ENCODE measurements at regions not wholly inside any gene's neighbourhood (a gene's known extent, or its start where the extent isn't known, plus 50 kb on each side); places are given as distances from the start of the nearest gene placed in this dataset.
A peak's percentile ranks its signal among the peaks of the same experiment; 100 is the strongest.

GRCh38 chr12:115075552-115076170 lies 391.7 kb upstream of the TBX3 start:
- ATAC-seq (no peak), DNase-seq (ENCODE audit: low spot score) (no peak)

GRCh38 chr12:115074617-115075016 lies 390.6 kb upstream of the TBX3 start:
- ATAC-seq: no peak
- no peak for DNase-seq (ENCODE audit: low spot score)

- ATAC-seq (no peak), DNase-seq (ENCODE audit: low spot score) (no peak)
Observed at GRCh38 chr12:115072712-115073111, 388.7 kb upstream of the TBX3 start.

GRCh38 chr12:115070313-115070712 lies 386.3 kb upstream of the TBX3 start:
- no peak for ATAC-seq
- no peak for DNase-seq (ENCODE audit: low spot score)

- ATAC-seq: no peak
Observed at GRCh38 chr12:115064296-115064695, 380.3 kb upstream of the TBX3 start.

GRCh38 chr12:115062741-115063140 lies 378.8 kb upstream of the TBX3 start:
- DNase-seq (ENCODE audit: low spot score): no peak
- ATAC-seq: no peak

More at GRCh38 chr12:115064296-115064695, 380.3 kb upstream of the TBX3 start:
- no peak for DNase-seq (ENCODE audit: low spot score)

GRCh38 chr12:115060477-115061168 lies 376.6 kb upstream of the TBX3 start:
- ATAC-seq (no peak), DNase-seq (ENCODE audit: low spot score) (no peak)

GRCh38 chr12:115057445-115057844 lies 373.5 kb upstream of the TBX3 start:
- no peak for ATAC-seq
- DNase-seq (ENCODE audit: low spot score): no peak

GRCh38 chr12:115051378-115051777 lies 367.4 kb upstream of the TBX3 start:
- DNase-seq (ENCODE audit: low spot score) (no peak), ATAC-seq (no peak)

- DNase-seq (ENCODE audit: low spot score): no peak
- no peak for ATAC-seq
Observed at GRCh38 chr12:115049614-115050013, 365.6 kb upstream of the TBX3 start.

GRCh38 chr12:115046805-115047204 lies 362.8 kb upstream of the TBX3 start:
- DNase-seq (ENCODE audit: low spot score) (no peak), ATAC-seq (no peak)

- ATAC-seq: peak; percentile 59
Observed at GRCh38 chr12:115044073-115044472, 360.1 kb upstream of the TBX3 start.

GRCh38 chr12:115043079-115043478 lies 359.1 kb upstream of the TBX3 start:
- peak; percentile 51 for ATAC-seq
- no peak for DNase-seq (ENCODE audit: low spot score)

More at GRCh38 chr12:115044073-115044472, 360.1 kb upstream of the TBX3 start:
- no peak for DNase-seq (ENCODE audit: low spot score)

GRCh38 chr12:115042341-115042740 lies 358.4 kb upstream of the TBX3 start:
- DNase-seq (ENCODE audit: low spot score): no peak
- ATAC-seq: no peak

GRCh38 chr12:115037830-115038229 lies 353.9 kb upstream of the TBX3 start:
- DNase-seq (ENCODE audit: low spot score): peak; percentile 78
- ATAC-seq: peak; percentile 92

- DNase-seq (ENCODE audit: low spot score): no peak
- ATAC-seq: peak; percentile 38
Observed at GRCh38 chr12:115035535-115036107, 351.6 kb upstream of the TBX3 start.

- no peak for ATAC-seq
- DNase-seq (ENCODE audit: low spot score): no peak
Observed at GRCh38 chr12:115032521-115032920, 348.5 kb upstream of the TBX3 start.

- DNase-seq (ENCODE audit: low spot score): no peak
- no peak for ATAC-seq
Observed at GRCh38 chr12:115030017-115030416, 346.0 kb upstream of the TBX3 start.

GRCh38 chr12:115024531-115024930 lies 340.6 kb upstream of the TBX3 start:
- DNase-seq (ENCODE audit: low spot score) (no peak), ATAC-seq (no peak)

GRCh38 chr12:115023279-115024265 lies 339.6 kb upstream of the TBX3 start:
- DNase-seq (ENCODE audit: low spot score) (no peak), ATAC-seq (no peak)

GRCh38 chr12:115020091-115020490 lies 336.1 kb upstream of the TBX3 start:
- ATAC-seq (no peak), DNase-seq (ENCODE audit: low spot score) (no peak)
